ENCODE measurements at regions not wholly inside any gene's neighbourhood (a gene's known extent, or its start where the extent isn't known, plus 50 kb on each side); places are given as distances from the start of the nearest gene placed in this dataset.

DNA sequence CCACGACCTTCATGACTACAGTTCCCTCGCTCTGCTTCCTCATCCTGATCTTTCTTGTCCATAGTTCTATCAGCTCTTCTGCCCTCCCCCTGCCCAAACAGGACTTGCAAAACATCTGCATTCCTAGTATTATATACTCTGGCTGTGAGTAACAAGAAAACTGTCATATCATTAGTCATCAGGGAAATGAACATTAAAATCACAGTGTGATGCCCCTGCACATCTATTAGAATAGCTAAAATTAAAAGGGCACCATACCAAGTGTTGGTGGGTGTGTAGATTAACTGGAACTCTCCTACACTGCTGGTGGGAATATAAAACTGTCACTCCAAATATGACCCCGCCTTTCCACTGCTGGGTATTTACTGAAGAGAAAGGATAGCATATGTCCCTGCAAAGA lies 141.8 kb downstream of the C7orf25 start:
- TF ChIP-seq POLR2AphosphoS5 (IDR thresholded peaks at IDR 0.05; ENCODE audit: low read depth, low read length) (no peak), POLR2A (IDR thresholded peaks at IDR 0.05; ENCODE audit: low read depth, low read length) (no peak), SPI1 (IDR thresholded peaks at IDR 0.05; ENCODE audit: low read depth, low read length) (no peak)
